ENCODE measurements at regions not wholly inside any gene's neighbourhood (a gene's known extent, or its start where the extent isn't known, plus 50 kb on each side); places are given as distances from the start of the nearest gene placed in this dataset.

- TF ChIP-seq CTCF (IDR thresholded peaks at IDR 0.05) (no peak), POLR2A (IDR thresholded peaks at IDR 0.05) (no peak), EP300 (IDR thresholded peaks at IDR 0.05) (no peak)
Measured at GRCh38 chr6:45801471-45802289, 214.0 kb downstream of the CLIC5 start.
